ENCODE measurements at regions not wholly inside any gene's neighbourhood (a gene's known extent, or its start where the extent isn't known, plus 50 kb on each side); places are given as distances from the start of the nearest gene placed in this dataset.

GRCh38 chr4:97498875-97499274, 644.4 kb downstream of the STPG2 start:
- TF ChIP-seq CTCF (IDR thresholded peaks at IDR 0.05; ENCODE audit: poor library complexity) (no peak), EZH2 (IDR thresholded peaks at IDR 0.05; ENCODE audit: borderline replicate concordance) (no peak), EZH2phosphoT487 (IDR thresholded peaks at IDR 0.05; ENCODE audit: low read depth, severe bottlenecking, unreplicated experiment) (no peak)
